Body of pancreas (tissue), 4 donors: ENCODE measurements at regions not wholly inside any gene's neighbourhood (a gene's known extent, or its start where the extent isn't known, plus 50 kb on each side); places are given as distances from the start of the nearest gene placed in this dataset.

ENCODE experiments used
- ATAC-seq: fragments of 150-250 bp; one replicate; pipeline ENCODE4 v1.9.1; 2016
- DNase-seq, 4 donors: peaks; one replicate each; pipeline ENCODE4 v3.0.0-alpha.2; 2019
- H3K27ac ChIP-seq, 4 donors: fragments of 200-600 bp; sonication (generic); 1 replicate in 3 of 4; 2 replicates in 1 of 4; pipeline versions ENCODE4 v1.5.1 to v1.6.1; 2016 to 2019; ENCODE audit warnings: mild to moderate bottlenecking in 1 of 4, mixed read lengths in 1 of 4, moderate library complexity in 1 of 4
- H3K27me3 ChIP-seq, 2 donors: fragments of 200-600 bp; sonication (generic); one replicate each; pipeline ENCODE4 v1.6.0; 2016; ENCODE audit warnings: mild to moderate bottlenecking in 1 of 2
- H3K36me3 ChIP-seq, 2 donors: fragments of 200-600 bp; sonication (generic); replicated peaks in 1 of 2; 2 replicates each; pipeline ENCODE4 v1.5.1; 2016; ENCODE audit warnings: low read depth in 2 of 2; ENCODE audit not compliant: insufficient read depth in 1 of 2
- H3K4me1 ChIP-seq: fragments of 200-600 bp; sonication (generic); one replicate; pipeline ENCODE4 v1.6.0; 2016
- H3K4me3 ChIP-seq, 2 donors: fragments of 200-600 bp; sonication (generic); 1 replicate in 1 of 2; 2 replicates in 1 of 2; pipeline ENCODE4 v1.5.1; 2016 to 2019
- H3K9me3 ChIP-seq, 3 donors: fragments of 200-600 bp; sonication (generic); 1 replicate in 2 of 3; 2 replicates in 1 of 3; pipeline ENCODE4 v1.5.1; 2016
- POLR2A ChIP-seq, 3 donors: fragments of 450-650 bp; IDR thresholded peaks; one replicate each; pipeline ENCODE4 v1.6.1; 2016; ENCODE audit warnings: antibody characterized with exemption in 3 of 3, mild to moderate bottlenecking in 2 of 3
- WGBS, 2 donors: methylation state at CpG; one replicate each; pipeline ENCODE4 v1.1.5; 2017; 5-methylcytosine and 5-hydroxymethylcytosine counted together
- intact Hi-C: fragments of 100-400 bp; cut with DNase I; formaldehyde crosslinking; loops from one replicate; pipeline ENCODE4 v1.15.1; 2023
- TF ChIP-seq, protein P1 (sequence below), 7 experiments: fragments of 450-650 bp in 4 of 7; fragments of 200-600 bp in 3 of 7; sonication (generic) in 3 of 7; IDR thresholded peaks; one replicate each; pipeline ENCODE4 v1.5.1; 2016 to 2019; ENCODE audit warnings: antibody characterized with exemption in 7 of 7

DNA sequence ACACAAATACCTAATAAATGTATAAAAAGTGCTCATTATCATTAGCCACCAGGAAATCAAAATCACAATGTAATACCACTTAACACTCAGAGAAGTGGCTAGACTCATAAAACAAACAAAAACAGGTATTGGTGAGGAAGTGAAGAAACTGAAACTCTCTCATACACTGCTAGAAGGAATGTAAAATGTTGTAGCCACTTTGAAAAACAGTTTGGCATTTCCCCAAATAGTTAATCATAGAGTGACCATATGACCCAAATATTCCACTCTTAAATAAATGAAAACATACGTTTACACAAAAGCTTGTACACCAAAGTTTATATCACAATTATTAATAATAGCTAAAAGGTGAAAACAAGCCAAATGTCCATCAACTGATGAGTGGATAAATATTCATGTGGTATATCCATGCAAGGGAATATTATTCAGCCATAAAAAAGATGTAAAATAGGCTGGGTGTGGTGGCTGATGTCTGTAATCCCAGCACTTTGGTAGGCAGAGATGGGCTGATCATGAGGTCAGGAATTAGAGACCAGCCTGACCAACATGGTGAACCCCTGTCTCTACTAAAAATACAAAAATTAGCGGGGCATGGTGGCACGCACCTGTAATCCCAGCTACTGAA, 86.2 kb upstream of the COL5A2 start:
- ATAC-seq (no peak), DNase-seq (no peak)
- WGBS, 2 donors, result 82 to 89% methylated on average over 3 of the region's 3 CpGs
- H3K27ac ChIP-seq, result no peak overlapping the region
- no peaks in the 10 kb centered on the region for H3K4me1 ChIP-seq
- no peaks in the 10 kb centered on the region for H3K36me3 ChIP-seq
- no peak overlapping the region for H3K4me3 ChIP-seq
- H3K27me3 ChIP-seq, result no peaks in the 10 kb centered on the region
- intact Hi-C loops, result no loop called here
- H3K9me3 ChIP-seq, result no peaks in the 10 kb centered on the region
- no peak for TF ChIP-seq POLR2A (IDR thresholded peaks at IDR 0.05)
- TF ChIP-seq, protein P1, sequence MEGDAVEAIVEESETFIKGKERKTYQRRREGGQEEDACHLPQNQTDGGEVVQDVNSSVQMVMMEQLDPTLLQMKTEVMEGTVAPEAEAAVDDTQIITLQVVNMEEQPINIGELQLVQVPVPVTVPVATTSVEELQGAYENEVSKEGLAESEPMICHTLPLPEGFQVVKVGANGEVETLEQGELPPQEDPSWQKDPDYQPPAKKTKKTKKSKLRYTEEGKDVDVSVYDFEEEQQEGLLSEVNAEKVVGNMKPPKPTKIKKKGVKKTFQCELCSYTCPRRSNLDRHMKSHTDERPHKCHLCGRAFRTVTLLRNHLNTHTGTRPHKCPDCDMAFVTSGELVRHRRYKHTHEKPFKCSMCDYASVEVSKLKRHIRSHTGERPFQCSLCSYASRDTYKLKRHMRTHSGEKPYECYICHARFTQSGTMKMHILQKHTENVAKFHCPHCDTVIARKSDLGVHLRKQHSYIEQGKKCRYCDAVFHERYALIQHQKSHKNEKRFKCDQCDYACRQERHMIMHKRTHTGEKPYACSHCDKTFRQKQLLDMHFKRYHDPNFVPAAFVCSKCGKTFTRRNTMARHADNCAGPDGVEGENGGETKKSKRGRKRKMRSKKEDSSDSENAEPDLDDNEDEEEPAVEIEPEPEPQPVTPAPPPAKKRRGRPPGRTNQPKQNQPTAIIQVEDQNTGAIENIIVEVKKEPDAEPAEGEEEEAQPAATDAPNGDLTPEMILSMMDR (IDR thresholded peaks at IDR 0.05), result no peak

DNA sequence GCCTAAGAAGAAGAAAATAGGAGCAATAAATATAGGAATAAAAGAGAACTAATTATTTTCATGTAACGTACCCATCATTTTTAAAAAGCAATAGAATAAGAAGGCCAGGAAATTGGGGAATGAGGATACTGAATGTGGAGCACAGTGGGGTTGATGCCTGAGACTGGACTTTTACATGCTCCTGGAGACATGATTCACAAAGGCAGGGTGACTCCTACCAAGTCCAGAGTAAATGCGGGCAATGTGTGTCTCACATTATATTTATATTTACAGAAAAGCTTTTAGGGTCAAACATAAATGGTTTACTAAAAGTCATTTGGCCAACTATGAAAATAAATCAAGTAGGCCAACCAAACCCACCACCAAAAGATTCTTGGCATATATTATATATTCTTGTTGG, 87.9 kb upstream of the COL5A2 start:
- WGBS, 2 donors, result 45 to 50% methylated on average over 2 of the region's 2 CpGs
- DNase-seq, result no peak
- H3K4me1 ChIP-seq, result no peaks in the 10 kb centered on the region
- H3K27ac ChIP-seq, result no peak overlapping the region
- no peak overlapping the region for H3K4me3 ChIP-seq
- TF ChIP-seq, protein P1 (IDR thresholded peaks at IDR 0.05), result no peak
- no peaks in the 10 kb centered on the region for H3K36me3 ChIP-seq
- intact Hi-C loops, result no loop called here
- ATAC-seq, result no peak
- H3K9me3 ChIP-seq, result no peaks in the 10 kb centered on the region
- no peaks in the 10 kb centered on the region for H3K27me3 ChIP-seq

GRCh38 chr2:189267925-189268579, 88.5 kb upstream of the COL5A2 start:
- ATAC-seq, result no peak
- H3K36me3 ChIP-seq, result no peaks in the 10 kb centered on the region

GRCh38 chr2:189268763-189269162, 89.2 kb upstream of the COL5A2 start:
- H3K4me1 ChIP-seq, result no peaks in the 10 kb centered on the region
- no peaks in the 10 kb centered on the region for H3K36me3 ChIP-seq
- no peak for TF ChIP-seq POLR2A (IDR thresholded peaks at IDR 0.05)
- TF ChIP-seq, protein P1 (IDR thresholded peaks at IDR 0.05), result no peak
- no peaks in the 10 kb centered on the region for H3K9me3 ChIP-seq
- H3K4me3 ChIP-seq, result no peak overlapping the region
- ATAC-seq (no peak), DNase-seq (no peak)
- WGBS, 2 donors, result 88 to 89% methylated on average over 2 of the region's 2 CpGs
- no peaks in the 10 kb centered on the region for H3K27me3 ChIP-seq
- intact Hi-C loops, result no loop called here
- H3K27ac ChIP-seq, result no peak overlapping the region

More at GRCh38 chr2:189267925-189268579, 88.5 kb upstream of the COL5A2 start:
- Histone ChIP-seq H3K27ac (no peak overlapping the region), H3K4me1 (no peaks in the 10 kb centered on the region), H3K27me3 (no peaks in the 10 kb centered on the region), H3K9me3 (no peaks in the 10 kb centered on the region), H3K4me3 (no peak overlapping the region)
- intact Hi-C loops, result no loop called here
- no peak for TF ChIP-seq POLR2A (IDR thresholded peaks at IDR 0.05)
- TF ChIP-seq, protein P1 (IDR thresholded peaks at IDR 0.05), result no peak
- DNase-seq, result no peak

DNA sequence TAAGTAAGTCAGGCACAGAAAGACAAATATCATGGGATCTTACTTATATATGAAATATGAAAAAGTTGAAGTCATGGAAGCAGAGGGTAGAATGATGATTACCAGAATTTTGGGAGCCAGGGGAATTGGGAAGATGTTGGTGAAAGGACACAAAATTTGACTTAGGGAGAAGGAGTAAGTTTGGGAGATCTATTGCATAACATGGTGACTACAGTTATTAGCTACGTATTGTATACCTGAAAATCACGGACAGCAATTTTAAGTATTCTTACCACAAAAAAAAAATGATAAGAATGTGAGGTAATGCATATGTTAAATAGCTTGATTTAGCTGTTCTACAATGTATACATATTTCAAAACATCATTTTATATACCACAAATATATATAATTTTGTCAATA, 94.2 kb upstream of the COL5A2 start:
- Histone ChIP-seq H3K4me3 (no peak overlapping the region), H3K4me1 (no peaks in the 10 kb centered on the region), H3K27ac (no peak overlapping the region), H3K27me3 (no peaks in the 10 kb centered on the region), H3K36me3 (no peaks in the 10 kb centered on the region), H3K9me3 (no peaks in the 10 kb centered on the region)
- intact Hi-C loops, result no loop called here
- DNase-seq (no peak), ATAC-seq (no peak)
- TF ChIP-seq POLR2A (IDR thresholded peaks at IDR 0.05), result no peak
- TF ChIP-seq, protein P1 (IDR thresholded peaks at IDR 0.05), result no peak
- WGBS, 2 donors, result 43 to 48% methylated on average over 2 of the region's 2 CpGs
